Neural cell (in vitro differentiated cells): ENCODE measurements at regions not wholly inside any gene's neighbourhood (a gene's known extent, or its start where the extent isn't known, plus 50 kb on each side); places are given as distances from the start of the nearest gene placed in this dataset.

Experiments used
- CTCF ChIP-seq: fragments of 450-650 bp; IDR thresholded peaks from 2 replicates; pipeline ENCODE4 v1.5.1; 2014; ENCODE audit warnings: antibody characterized with exemption, mild to moderate bottlenecking, moderate library complexity; ENCODE audit not compliant: poor library complexity, severe bottlenecking
- EP300 ChIP-seq: fragments of 450-650 bp; conservative IDR thresholded peaks from 2 replicates; pipeline ENCODE4 v1.6.1; 2014; ENCODE audit warnings: antibody characterized with exemption, mild to moderate bottlenecking, moderate library complexity; ENCODE audit not compliant: poor library complexity, severe bottlenecking
- EZH2 ChIP-seq: fragments of 200-600, 300-800 bp; shearing (Covaris generic), sonication (generic); IDR thresholded peaks from 2 replicates; pipeline ENCODE4 v1.6.1; 2014; ENCODE audit warnings: antibody characterized with exemption, low read length, borderline replicate concordance, mild to moderate bottlenecking; ENCODE audit not compliant: insufficient read depth, poor library complexity, severe bottlenecking
- POLR2AphosphoS5 ChIP-seq: IDR thresholded peaks from 2 replicates; pipeline ENCODE4 v1.6.1; 2012
- RAD21 ChIP-seq: fragments of 450-650 bp; conservative IDR thresholded peaks from 2 replicates; pipeline ENCODE4 v1.6.1; 2014; ENCODE audit warnings: antibody characterized with exemption, mild to moderate bottlenecking, moderate library complexity
- REST ChIP-seq: IDR thresholded peaks from 2 replicates; pipeline ENCODE4 v1.6.1; 2012; ENCODE audit warnings: borderline replicate concordance
- SMC3 ChIP-seq: fragments of 450-650 bp; conservative IDR thresholded peaks from 2 replicates; pipeline ENCODE4 v1.6.1; 2014; ENCODE audit warnings: antibody characterized with exemption, mild to moderate bottlenecking, moderate library complexity; ENCODE audit not compliant: poor library complexity
- TAF1 ChIP-seq: IDR thresholded peaks from 2 replicates; pipeline ENCODE4 v1.6.1; 2012; ENCODE audit warnings: low read depth

- no peak for TF ChIP-seq CTCF
- no peak for TF ChIP-seq EP300
- TF ChIP-seq EZH2, result no peak
- no peak for TF ChIP-seq POLR2AphosphoS5
- TF ChIP-seq RAD21, result no peak
- TF ChIP-seq REST, result no peak
- TF ChIP-seq TAF1, result no peak
- no peak for TF ChIP-seq SMC3
Measured at GRCh38 chr2:434625-435024, 146.7 kb upstream of the ALKAL2 start.
